ENCODE measurements at regions not wholly inside any gene's neighbourhood (a gene's known extent, or its start where the extent isn't known, plus 50 kb on each side); places are given as distances from the start of the nearest gene placed in this dataset.
"Not testable (repeated sequence)": the region's sequence is repeated elsewhere in the genome, so short reads cannot be mapped to it uniquely, and the experiment has no call there.

GRCh38 chr6:100300221-100300736 lies 164.4 kb downstream of the SIM1 start:
- no peak for FAIRE-seq

GRCh38 chr6:100296810-100297544 lies 167.7 kb downstream of the SIM1 start:
- 63 to 64% methylated on average over 3 of the region's 3 CpGs for WGBS, 2 donors
- Histone ChIP-seq H3K4me1 (no peaks in the 10 kb centered on the region), H3K4me3 (no peak overlapping the region), H3K9me3 (no peaks in the 10 kb centered on the region), H3K27ac (no peak overlapping the region), H3K27me3 (no peaks in the 10 kb centered on the region), H3K36me3 (no peaks in the 10 kb centered on the region)
- ATAC-seq (peak in 1 of 4 donors; percentile 46), DNase-seq (no peak), FAIRE-seq (no peak)
- TF ChIP-seq CTCF (IDR thresholded peaks at IDR 0.05), result no peak
- intact Hi-C loops (cut with DNase I), result no loop called here

More at GRCh38 chr6:100300221-100300736, 164.4 kb downstream of the SIM1 start:
- no peak for DNase-seq
- TF ChIP-seq CTCF (IDR thresholded peaks at IDR 0.05), result no peak
- 39 to 85% methylated on average over 3 of the region's 3 CpGs for WGBS, 2 donors
- H3K27me3 ChIP-seq, result peaks cover 0 to 3% (median 0%) of the 10 kb centered on the region in 4 donors
- H3K4me3 ChIP-seq, result no peak overlapping the region
- H3K4me1 ChIP-seq, result no peaks in the 10 kb centered on the region
- peak in 2 of 4 donors; percentile 37 to 53 for ATAC-seq
- H3K9me3 ChIP-seq, result no peaks in the 10 kb centered on the region
- H3K36me3 ChIP-seq, result no peaks in the 10 kb centered on the region
- intact Hi-C loops (cut with DNase I), result no loop called here
- H3K27ac ChIP-seq, result no peak overlapping the region

GRCh38 chr6:100295172-100295571 lies 169.5 kb downstream of the SIM1 start:
- H3K36me3 ChIP-seq; H3K4me3 ChIP-seq; intact Hi-C loops (cut with DNase I); H3K27ac ChIP-seq; H3K27me3 ChIP-seq; ATAC-seq; H3K9me3 ChIP-seq; FAIRE-seq; H3K4me1 ChIP-seq; DNase-seq: not testable (repeated sequence)
- 87 to 91% methylated on average over 4 of the region's 4 CpGs for WGBS, 2 donors

- 79% methylated on average over 2 of the region's 2 CpGs for WGBS, 2 donors
- Histone ChIP-seq H3K27ac (no peak overlapping the region), H3K4me3 (no peak overlapping the region), H3K9me3 (no peaks in the 10 kb centered on the region), H3K27me3 (no peaks in the 10 kb centered on the region), H3K4me1 (no peaks in the 10 kb centered on the region), H3K36me3 (no peaks in the 10 kb centered on the region)
- no peak for ATAC-seq
- no peak for FAIRE-seq
- DNase-seq, result no peak
- no peak for TF ChIP-seq CTCF (IDR thresholded peaks at IDR 0.05)
- intact Hi-C loops (cut with DNase I), result no loop called here
Observed at GRCh38 chr6:100289285-100289684, 175.4 kb downstream of the SIM1 start.

- Histone ChIP-seq H3K36me3 (no peaks in the 10 kb centered on the region), H3K9me3 (no peaks in the 10 kb centered on the region), H3K4me1 (no peaks in the 10 kb centered on the region), H3K27me3 (no peaks in the 10 kb centered on the region), H3K27ac (no peak overlapping the region), H3K4me3 (no peak overlapping the region)
- FAIRE-seq, result no peak
- TF ChIP-seq CTCF (IDR thresholded peaks at IDR 0.05), result no peak
- WGBS, 2 donors, result 86 to 87% methylated on average over 4 of the region's 4 CpGs
- DNase-seq, result no peak
- intact Hi-C loops (cut with DNase I), result no loop called here
- no peak for ATAC-seq
Observed at GRCh38 chr6:100288311-100288710, 176.4 kb downstream of the SIM1 start.
